Spleen (tissue), 7 donors: ENCODE measurements at regions not wholly inside any gene's neighbourhood (a gene's known extent, or its start where the extent isn't known, plus 50 kb on each side); places are given as distances from the start of the nearest gene placed in this dataset.

Experiments
- CTCF ChIP-seq, 11 experiments: fragments of 200-600 bp in 7 of 11; fragments of 450-650 bp in 4 of 11; sonication (generic) in 4 of 11; IDR thresholded peaks in 8 of 11; conservative IDR thresholded peaks in 3 of 11; 1 replicate in 7 of 11; 2 replicates in 4 of 11; pipeline versions ENCODE4 v1.4.0 to v1.8.0; 2016 to 2021; ENCODE audit warnings: antibody characterized with exemption in 11 of 11, inconsistent platforms in 4 of 11, mild to moderate bottlenecking in 1 of 11
- POLR2A ChIP-seq, 3 donors: fragments of 450-650 bp; IDR thresholded peaks; one replicate each; pipeline ENCODE4 v1.5.1; 2017; ENCODE audit warnings: antibody characterized with exemption in 3 of 3, mild to moderate bottlenecking in 1 of 3
- donor health status: DM: no; HTN: no; CAD: no; lungs with moderate emphysema.
- donor health status: DM: no; HTN: no; CAD: no.
- donor health status: DM: no; HTN: no; CAD: no.

- TF ChIP-seq CTCF (IDR thresholded peaks at IDR 0.05 in 8 of 11, conservative IDR thresholded peaks at IDR 0.05 in 3 of 11) (no peak), POLR2A (IDR thresholded peaks at IDR 0.05) (no peak)
Observed at GRCh38 chr6:43886717-43887339, 116.8 kb downstream of the VEGFA start.
